Activated T-helper 17 cell treated with anti-CD3 and anti-CD28 coated beads, Interleukin-2, amount 50 U/mL, for 72 hours (primary cell): ENCODE measurements at regions not wholly inside any gene's neighbourhood (a gene's known extent, or its start where the extent isn't known, plus 50 kb on each side); places are given as distances from the start of the nearest gene placed in this dataset.

Experiments used
- ATAC-seq: fragments of 150-1000 bp; cut with Tn5 transposase; replicated peaks from 2 replicates; pipeline ENCODE4 v1.10.0; 2021; ENCODE audit warnings: mild to moderate bottlenecking, moderate library complexity
- H3K27ac Mint-ChIP-seq: one replicate; pipeline ENCODE4 v1.8.0; 2022; ENCODE audit warnings: mixed read lengths
- H3K27me3 Mint-ChIP-seq: one replicate; pipeline ENCODE4 v1.8.0; 2022; ENCODE audit warnings: mixed read lengths
- H3K36me3 Mint-ChIP-seq: one replicate; pipeline ENCODE4 v1.8.0; 2022; ENCODE audit warnings: low read depth, mild to moderate bottlenecking, mixed read lengths
- H3K4me1 Mint-ChIP-seq: one replicate; pipeline ENCODE4 v1.8.0; 2022; ENCODE audit warnings: mixed read lengths
- H3K4me3 Mint-ChIP-seq: one replicate; pipeline ENCODE4 v1.8.0; 2022; ENCODE audit warnings: mild to moderate bottlenecking, mixed read lengths
- H3K9me3 Mint-ChIP-seq: one replicate; pipeline ENCODE4 v1.8.0; 2022; ENCODE audit warnings: mixed read lengths

GRCh38 chr15:97521381-97522285 is 438.9 kb upstream of the ARRDC4 start:
- ATAC-seq: no peak
- peaks cover 8% of the 10 kb centered on the region for H3K9me3 Mint-ChIP-seq
- H3K4me3 Mint-ChIP-seq: no peak overlapping the region
- no peaks in the 10 kb centered on the region for H3K36me3 Mint-ChIP-seq
- no peak overlapping the region for H3K27ac Mint-ChIP-seq
- H3K27me3 Mint-ChIP-seq: no peaks in the 10 kb centered on the region
- H3K4me1 Mint-ChIP-seq: no peaks in the 10 kb centered on the region

- H3K9me3 Mint-ChIP-seq: peaks cover 8% of the 10 kb centered on the region
- ATAC-seq: no peak
- no peaks in the 10 kb centered on the region for H3K36me3 Mint-ChIP-seq
- H3K27me3 Mint-ChIP-seq: no peaks in the 10 kb centered on the region
- H3K27ac Mint-ChIP-seq: no peak overlapping the region
- H3K4me3 Mint-ChIP-seq: no peak overlapping the region
- no peaks in the 10 kb centered on the region for H3K4me1 Mint-ChIP-seq
These were observed 438.2 kb upstream of the ARRDC4 start for GRCh38 chr15:97522347-97522746.

- Mint-ChIP-seq H3K4me1 (no peaks in the 10 kb centered on the region), H3K36me3 (no peaks in the 10 kb centered on the region), H3K9me3 (peaks cover 8% of the 10 kb centered on the region), H3K27me3 (no peaks in the 10 kb centered on the region), H3K27ac (no peak overlapping the region), H3K4me3 (no peak overlapping the region)
- no peak for ATAC-seq
These were observed 434.7 kb upstream of the ARRDC4 start for GRCh38 chr15:97525809-97526208.

- no peak for ATAC-seq
- no peak overlapping the region for H3K27ac Mint-ChIP-seq
- no peaks in the 10 kb centered on the region for H3K36me3 Mint-ChIP-seq
- H3K4me1 Mint-ChIP-seq: no peaks in the 10 kb centered on the region
- H3K4me3 Mint-ChIP-seq: no peak overlapping the region
- peaks cover 5% of the 10 kb centered on the region for H3K9me3 Mint-ChIP-seq
- no peaks in the 10 kb centered on the region for H3K27me3 Mint-ChIP-seq
These were observed 432.3 kb upstream of the ARRDC4 start for GRCh38 chr15:97528238-97528637.

- H3K4me3 Mint-ChIP-seq: no peak overlapping the region
- no peaks in the 10 kb centered on the region for H3K36me3 Mint-ChIP-seq
- H3K9me3 Mint-ChIP-seq: peaks cover 24% of the 10 kb centered on the region
- H3K4me1 Mint-ChIP-seq: no peaks in the 10 kb centered on the region
- ATAC-seq: no peak
- no peak overlapping the region for H3K27ac Mint-ChIP-seq
- no peaks in the 10 kb centered on the region for H3K27me3 Mint-ChIP-seq
These were observed 414.7 kb upstream of the ARRDC4 start for GRCh38 chr15:97545799-97546198.

GRCh38 chr15:97547381-97547780 is 413.1 kb upstream of the ARRDC4 start:
- H3K27ac Mint-ChIP-seq: no peak overlapping the region
- H3K4me1 Mint-ChIP-seq: no peaks in the 10 kb centered on the region
- no peaks in the 10 kb centered on the region for H3K36me3 Mint-ChIP-seq
- no peaks in the 10 kb centered on the region for H3K27me3 Mint-ChIP-seq
- ATAC-seq: no peak
- H3K4me3 Mint-ChIP-seq: no peak overlapping the region
- peaks cover 28% of the 10 kb centered on the region for H3K9me3 Mint-ChIP-seq

- Mint-ChIP-seq H3K27ac (no peak overlapping the region), H3K36me3 (no peaks in the 10 kb centered on the region), H3K4me1 (no peaks in the 10 kb centered on the region), H3K4me3 (no peak overlapping the region), H3K9me3 (peaks cover 18% of the 10 kb centered on the region), H3K27me3 (no peaks in the 10 kb centered on the region)
- no peak for ATAC-seq
These were observed 399.0 kb upstream of the ARRDC4 start for GRCh38 chr15:97561529-97561928.

- no peak overlapping the region for H3K27ac Mint-ChIP-seq
- no peak for ATAC-seq
- H3K4me1 Mint-ChIP-seq: no peaks in the 10 kb centered on the region
- no peaks in the 10 kb centered on the region for H3K36me3 Mint-ChIP-seq
- H3K9me3 Mint-ChIP-seq: peaks cover 21% of the 10 kb centered on the region
- no peak overlapping the region for H3K4me3 Mint-ChIP-seq
- no peaks in the 10 kb centered on the region for H3K27me3 Mint-ChIP-seq
These were observed 397.0 kb upstream of the ARRDC4 start for GRCh38 chr15:97563516-97563915.

- no peak for ATAC-seq
- Mint-ChIP-seq H3K36me3 (no peaks in the 10 kb centered on the region), H3K4me1 (no peaks in the 10 kb centered on the region), H3K27ac (no peak overlapping the region), H3K27me3 (no peaks in the 10 kb centered on the region), H3K4me3 (no peak overlapping the region), H3K9me3 (peaks cover 12% of the 10 kb centered on the region)
These were observed 393.5 kb upstream of the ARRDC4 start for GRCh38 chr15:97566961-97567360.

GRCh38 chr15:97567411-97567810 is 393.1 kb upstream of the ARRDC4 start:
- no peak for ATAC-seq
- no peaks in the 10 kb centered on the region for H3K4me1 Mint-ChIP-seq
- H3K4me3 Mint-ChIP-seq: no peak overlapping the region
- no peaks in the 10 kb centered on the region for H3K27me3 Mint-ChIP-seq
- H3K36me3 Mint-ChIP-seq: no peaks in the 10 kb centered on the region
- peaks cover 12% of the 10 kb centered on the region for H3K9me3 Mint-ChIP-seq
- no peak overlapping the region for H3K27ac Mint-ChIP-seq

GRCh38 chr15:97576929-97577645 is 383.4 kb upstream of the ARRDC4 start:
- Mint-ChIP-seq H3K4me1 (no peaks in the 10 kb centered on the region), H3K4me3 (no peak overlapping the region), H3K27ac (no peak overlapping the region), H3K27me3 (no peaks in the 10 kb centered on the region), H3K36me3 (no peaks in the 10 kb centered on the region), H3K9me3 (peaks cover 13% of the 10 kb centered on the region)
- ATAC-seq: no peak

GRCh38 chr15:97585408-97585807 is 375.1 kb upstream of the ARRDC4 start:
- Mint-ChIP-seq H3K36me3 (no peaks in the 10 kb centered on the region), H3K27ac (no peak overlapping the region), H3K9me3 (peaks cover 18% of the 10 kb centered on the region), H3K4me1 (no peaks in the 10 kb centered on the region), H3K4me3 (no peak overlapping the region), H3K27me3 (no peaks in the 10 kb centered on the region)
- ATAC-seq: no peak

- no peaks in the 10 kb centered on the region for H3K27me3 Mint-ChIP-seq
- no peak for ATAC-seq
- peaks cover 6% of the 10 kb centered on the region for H3K9me3 Mint-ChIP-seq
- H3K4me1 Mint-ChIP-seq: no peaks in the 10 kb centered on the region
- H3K36me3 Mint-ChIP-seq: no peaks in the 10 kb centered on the region
- no peak overlapping the region for H3K4me3 Mint-ChIP-seq
- H3K27ac Mint-ChIP-seq: no peak overlapping the region
These were observed 367.7 kb upstream of the ARRDC4 start for GRCh38 chr15:97592778-97593177.

GRCh38 chr15:97597801-97598200 is 362.7 kb upstream of the ARRDC4 start:
- no peaks in the 10 kb centered on the region for H3K36me3 Mint-ChIP-seq

GRCh38 chr15:97598353-97598798 is 362.1 kb upstream of the ARRDC4 start:
- H3K27ac Mint-ChIP-seq: no peak overlapping the region
- no peaks in the 10 kb centered on the region for H3K36me3 Mint-ChIP-seq
- ATAC-seq: no peak
- H3K9me3 Mint-ChIP-seq: peaks cover 5% of the 10 kb centered on the region
- H3K27me3 Mint-ChIP-seq: no peaks in the 10 kb centered on the region
- no peaks in the 10 kb centered on the region for H3K4me1 Mint-ChIP-seq
- no peak overlapping the region for H3K4me3 Mint-ChIP-seq

More at GRCh38 chr15:97597801-97598200, 362.7 kb upstream of the ARRDC4 start:
- Mint-ChIP-seq H3K27me3 (no peaks in the 10 kb centered on the region), H3K9me3 (peaks cover 5% of the 10 kb centered on the region), H3K4me1 (no peaks in the 10 kb centered on the region), H3K4me3 (no peak overlapping the region), H3K27ac (no peak overlapping the region)
- ATAC-seq: no peak
